ENCODE measurements at regions not wholly inside any gene's neighbourhood (a gene's known extent, or its start where the extent isn't known, plus 50 kb on each side); places are given as distances from the start of the nearest gene placed in this dataset.
"Not testable (repeated sequence)": the region's sequence is repeated elsewhere in the genome, so short reads cannot be mapped to it uniquely, and the experiment has no call there.

DNA sequence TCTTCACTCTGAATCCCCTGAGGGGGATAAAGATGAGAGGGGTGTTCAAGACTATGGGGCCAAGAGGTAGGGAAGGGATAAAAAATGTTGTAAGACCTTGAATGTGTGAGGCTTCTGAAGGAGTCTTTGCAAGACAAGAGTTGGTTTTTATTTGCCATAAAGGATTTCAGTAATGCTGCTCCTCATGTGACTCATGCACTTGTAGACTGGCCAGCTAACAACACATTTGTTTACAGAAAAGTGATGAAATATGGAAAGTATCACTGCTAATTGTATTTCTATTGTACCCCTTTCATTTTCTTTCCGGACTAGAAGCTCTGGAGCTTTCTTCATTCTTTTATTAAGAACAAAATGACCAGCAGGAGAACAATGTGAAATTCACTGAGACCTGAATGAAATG lies 782.1 kb downstream of the EPHA4 start:
- DNase-seq (ENCODE audit: insufficient read length, low spot score) (no peak), FAIRE-seq (no peak)
- TF ChIP-seq TAF1 (IDR thresholded peaks at IDR 0.05; ENCODE audit: low read depth, low read length) = no peak
- no peak for TF ChIP-seq POLR2AphosphoS5 (IDR thresholded peaks at IDR 0.05; ENCODE audit: low read depth, low read length)
- no peak for TF ChIP-seq PAX5 (IDR thresholded peaks at IDR 0.05; ENCODE audit: insufficient read depth, low read length, severe bottlenecking)
- no peak for TF ChIP-seq SPI1 (IDR thresholded peaks at IDR 0.05; ENCODE audit: low read depth, low read length)
- no peak for TF ChIP-seq POLR2A (IDR thresholded peaks at IDR 0.05; ENCODE audit: low read depth, low read length)
- TF ChIP-seq POU2F2 (IDR thresholded peaks at IDR 0.05; ENCODE audit: low read depth, low read length) = no peak

DNA sequence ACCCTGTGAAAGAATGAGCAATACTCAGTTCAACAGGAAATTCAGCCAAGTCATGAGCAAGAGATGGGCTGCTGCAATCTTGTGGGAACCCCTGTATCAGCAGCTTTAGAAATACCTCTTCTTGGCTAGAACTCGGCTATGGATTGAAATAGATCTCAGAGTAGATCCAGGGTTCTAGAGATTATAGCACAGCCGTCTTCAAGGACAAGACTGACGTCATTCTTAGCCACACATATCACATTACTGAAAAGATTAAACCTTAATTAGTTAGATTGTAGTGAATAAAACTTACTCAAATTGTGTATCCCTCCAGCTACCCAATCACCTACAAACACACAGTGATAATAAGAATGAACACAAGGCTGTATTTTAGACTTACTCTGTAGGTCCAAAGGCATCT lies 776.4 kb downstream of the EPHA4 start:
- FAIRE-seq = no peak
- DNase-seq (ENCODE audit: insufficient read length, low spot score) = no peak
- TF ChIP-seq TAF1 (IDR thresholded peaks at IDR 0.05; ENCODE audit: low read depth, low read length) (no peak), POLR2A (IDR thresholded peaks at IDR 0.05; ENCODE audit: low read depth, low read length) (no peak), SPI1 (IDR thresholded peaks at IDR 0.05; ENCODE audit: low read depth, low read length) (no peak), PAX5 (IDR thresholded peaks at IDR 0.05; ENCODE audit: insufficient read depth, low read length, severe bottlenecking) (no peak)

DNA sequence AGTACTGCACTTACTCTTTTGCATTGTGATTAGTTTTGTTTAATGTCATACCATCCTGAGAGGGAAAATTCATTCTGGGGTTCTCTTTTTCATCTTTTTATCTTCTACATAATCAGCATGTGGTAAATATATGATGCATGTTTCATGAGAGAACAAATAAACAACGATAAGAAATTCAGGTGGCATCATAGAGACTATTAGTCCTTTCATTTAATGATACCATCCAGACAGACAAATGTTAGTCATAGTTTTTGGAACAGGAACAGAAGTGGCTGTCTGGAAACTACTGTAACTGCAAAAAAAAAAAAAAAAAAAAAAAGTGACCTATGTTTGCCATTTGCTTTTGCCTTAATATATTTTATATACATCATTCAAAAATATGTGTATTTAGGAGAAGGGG lies 761.0 kb downstream of the EPHA4 start:
- no peak for FAIRE-seq
- no peak for TF ChIP-seq SPI1 (IDR thresholded peaks at IDR 0.05; ENCODE audit: low read depth, low read length)
- TF ChIP-seq TAF1 (IDR thresholded peaks at IDR 0.05; ENCODE audit: low read depth, low read length) = no peak
- TF ChIP-seq PAX5 (IDR thresholded peaks at IDR 0.05; ENCODE audit: insufficient read depth, low read length, severe bottlenecking) = no peak
- no peak for TF ChIP-seq POLR2A (IDR thresholded peaks at IDR 0.05; ENCODE audit: low read depth, low read length)
- no peak for TF ChIP-seq POLR2AphosphoS5 (IDR thresholded peaks at IDR 0.05; ENCODE audit: low read depth, low read length)
- no peak for TF ChIP-seq POU2F2 (IDR thresholded peaks at IDR 0.05; ENCODE audit: low read depth, low read length)
- no peak for DNase-seq (ENCODE audit: insufficient read length, low spot score)

DNA sequence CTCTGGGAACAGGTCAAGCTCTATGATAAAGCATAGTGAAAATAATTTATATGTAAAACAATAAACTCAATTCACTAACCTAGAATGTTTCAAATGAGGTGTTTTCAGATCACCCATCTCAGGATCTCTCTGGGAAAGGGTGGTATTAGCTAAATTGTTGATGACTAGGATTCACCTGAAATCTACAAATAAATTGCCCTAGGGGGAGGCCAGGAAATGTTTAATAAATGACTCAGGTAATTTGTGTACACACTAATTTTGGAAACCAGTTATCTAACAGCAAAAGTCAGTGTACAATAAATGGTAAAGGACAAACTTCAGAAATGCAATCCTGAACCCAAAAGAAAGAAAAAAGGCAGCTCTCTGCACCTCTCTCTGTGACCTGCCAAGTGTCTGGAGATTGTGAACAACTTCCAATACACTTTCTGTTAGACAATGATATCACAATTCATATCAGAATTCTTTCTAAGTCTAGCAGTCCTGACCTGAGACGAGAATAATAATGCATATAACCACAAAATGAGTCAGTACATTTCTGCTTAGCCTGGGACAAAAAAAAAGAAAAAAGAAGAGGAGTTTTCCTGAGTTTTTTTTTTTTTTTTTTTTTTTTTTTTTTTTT lies 760.0 kb downstream of the EPHA4 start:
- TF ChIP-seq SPI1 (IDR thresholded peaks at IDR 0.05; ENCODE audit: low read depth, low read length) (no peak), POU2F2 (IDR thresholded peaks at IDR 0.05; ENCODE audit: low read depth, low read length) (no peak), POLR2AphosphoS5 (IDR thresholded peaks at IDR 0.05; ENCODE audit: low read depth, low read length) (no peak), TAF1 (IDR thresholded peaks at IDR 0.05; ENCODE audit: low read depth, low read length) (no peak), PAX5 (IDR thresholded peaks at IDR 0.05; ENCODE audit: insufficient read depth, low read length, severe bottlenecking) (no peak), POLR2A (IDR thresholded peaks at IDR 0.05; ENCODE audit: low read depth, low read length) (no peak)
- FAIRE-seq (no peak), DNase-seq (ENCODE audit: insufficient read length, low spot score) (no peak)

DNA sequence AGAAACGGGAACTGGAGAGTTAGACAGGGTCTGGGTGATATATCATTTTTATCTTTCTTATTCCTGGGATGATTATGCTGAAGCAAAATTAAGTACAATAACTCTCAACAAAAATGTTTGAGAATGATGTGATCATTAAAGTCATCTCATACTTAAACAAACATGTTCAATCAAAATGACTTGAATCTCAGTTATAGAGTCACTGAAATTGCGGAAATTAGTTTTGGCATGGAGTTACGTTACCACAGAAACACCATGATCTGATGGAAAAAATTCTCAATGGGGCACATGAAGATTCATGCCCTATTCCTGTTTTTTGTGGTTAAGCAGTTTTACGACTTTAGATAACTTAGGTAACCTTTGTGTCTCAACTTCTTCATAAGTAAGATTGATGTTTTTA lies 757.7 kb downstream of the EPHA4 start:
- no peak for FAIRE-seq
- no peak for TF ChIP-seq POLR2A (IDR thresholded peaks at IDR 0.05; ENCODE audit: low read depth, low read length)
- no peak for TF ChIP-seq SPI1 (IDR thresholded peaks at IDR 0.05; ENCODE audit: low read depth, low read length)
- TF ChIP-seq POLR2AphosphoS5 (IDR thresholded peaks at IDR 0.05; ENCODE audit: low read depth, low read length) = no peak
- no peak for TF ChIP-seq POU2F2 (IDR thresholded peaks at IDR 0.05; ENCODE audit: low read depth, low read length)
- TF ChIP-seq TAF1 (IDR thresholded peaks at IDR 0.05; ENCODE audit: low read depth, low read length) = no peak
- no peak for TF ChIP-seq PAX5 (IDR thresholded peaks at IDR 0.05; ENCODE audit: insufficient read depth, low read length, severe bottlenecking)
- no peak for DNase-seq (ENCODE audit: insufficient read length, low spot score)

DNA sequence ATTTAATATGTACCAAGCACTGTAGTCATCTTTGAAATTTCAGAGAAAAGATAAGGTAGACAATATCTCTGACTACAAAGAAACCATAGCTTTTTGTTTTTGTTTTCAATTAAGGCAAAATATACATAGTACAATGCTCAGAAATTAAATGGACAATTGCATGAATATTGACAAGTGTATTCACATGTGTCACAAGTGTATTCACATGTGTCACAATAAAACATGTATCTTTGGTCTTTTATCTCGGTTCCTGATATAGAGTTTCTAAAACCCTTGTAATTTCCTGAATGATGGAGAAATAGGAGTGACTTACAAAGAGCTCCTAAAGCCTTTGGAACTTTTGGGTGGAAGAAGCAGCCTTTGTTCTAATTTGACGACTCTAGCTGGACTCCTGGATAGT lies 756.4 kb downstream of the EPHA4 start:
- FAIRE-seq (no peak), DNase-seq (ENCODE audit: insufficient read length, low spot score) (no peak)
- TF ChIP-seq TAF1 (IDR thresholded peaks at IDR 0.05; ENCODE audit: low read depth, low read length) = no peak
- TF ChIP-seq POLR2AphosphoS5 (IDR thresholded peaks at IDR 0.05; ENCODE audit: low read depth, low read length) = no peak
- TF ChIP-seq POLR2A (IDR thresholded peaks at IDR 0.05; ENCODE audit: low read depth, low read length) = no peak
- no peak for TF ChIP-seq SPI1 (IDR thresholded peaks at IDR 0.05; ENCODE audit: low read depth, low read length)
- no peak for TF ChIP-seq POU2F2 (IDR thresholded peaks at IDR 0.05; ENCODE audit: low read depth, low read length)
- no peak for TF ChIP-seq PAX5 (IDR thresholded peaks at IDR 0.05; ENCODE audit: insufficient read depth, low read length, severe bottlenecking)

DNA sequence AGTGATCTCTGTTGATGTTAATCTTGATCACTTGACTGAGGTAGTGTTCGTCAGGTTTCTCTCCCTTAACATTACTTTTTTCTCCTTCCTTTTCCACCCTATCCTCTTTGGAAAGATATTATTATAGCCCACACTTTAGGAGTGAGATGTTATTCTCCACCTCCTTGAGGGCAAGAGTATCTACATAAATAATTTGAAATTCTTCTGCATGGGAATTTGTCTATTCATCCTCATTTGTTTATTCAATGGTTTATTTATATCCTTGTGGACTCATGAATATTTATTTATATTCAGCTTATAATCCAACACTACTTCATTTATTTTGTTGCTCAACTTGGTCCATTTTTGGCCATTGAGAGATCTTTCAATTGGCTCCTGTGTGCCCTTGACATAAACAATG lies 750.4 kb downstream of the EPHA4 start:
- FAIRE-seq = no peak
- DNase-seq (ENCODE audit: insufficient read length, low spot score) = no peak
- no peak for TF ChIP-seq POLR2A (IDR thresholded peaks at IDR 0.05; ENCODE audit: low read depth, low read length)
- TF ChIP-seq TAF1 (IDR thresholded peaks at IDR 0.05; ENCODE audit: low read depth, low read length) = no peak
- TF ChIP-seq PAX5 (IDR thresholded peaks at IDR 0.05; ENCODE audit: insufficient read depth, low read length, severe bottlenecking) = no peak
- no peak for TF ChIP-seq POU2F2 (IDR thresholded peaks at IDR 0.05; ENCODE audit: low read depth, low read length)
- TF ChIP-seq POLR2AphosphoS5 (IDR thresholded peaks at IDR 0.05; ENCODE audit: low read depth, low read length) = no peak
- no peak for TF ChIP-seq SPI1 (IDR thresholded peaks at IDR 0.05; ENCODE audit: low read depth, low read length)

DNA sequence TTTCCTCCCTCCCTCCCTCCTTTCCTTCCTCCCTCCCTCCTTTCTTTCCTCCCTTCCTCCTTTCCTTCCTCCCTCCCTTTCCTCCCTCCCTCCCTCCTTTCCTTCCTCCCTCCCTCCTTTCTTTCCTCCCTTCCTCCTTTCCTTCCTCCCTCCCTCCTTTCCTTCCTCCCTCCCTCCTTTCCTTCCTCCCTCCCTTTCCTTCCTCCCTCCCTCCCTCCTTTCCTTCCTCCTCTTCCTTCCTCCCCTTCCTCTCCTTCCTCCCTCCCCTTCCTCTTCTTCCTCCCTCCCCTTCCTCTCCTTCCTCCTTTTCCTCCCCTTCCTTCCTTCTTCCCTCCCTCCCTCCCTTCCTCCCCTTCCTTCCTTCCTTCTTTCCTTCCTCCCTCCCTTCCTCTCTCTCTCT lies 748.5 kb downstream of the EPHA4 start:
- FAIRE-seq; DNase-seq (ENCODE audit: insufficient read length, low spot score): not testable (repeated sequence)

DNA sequence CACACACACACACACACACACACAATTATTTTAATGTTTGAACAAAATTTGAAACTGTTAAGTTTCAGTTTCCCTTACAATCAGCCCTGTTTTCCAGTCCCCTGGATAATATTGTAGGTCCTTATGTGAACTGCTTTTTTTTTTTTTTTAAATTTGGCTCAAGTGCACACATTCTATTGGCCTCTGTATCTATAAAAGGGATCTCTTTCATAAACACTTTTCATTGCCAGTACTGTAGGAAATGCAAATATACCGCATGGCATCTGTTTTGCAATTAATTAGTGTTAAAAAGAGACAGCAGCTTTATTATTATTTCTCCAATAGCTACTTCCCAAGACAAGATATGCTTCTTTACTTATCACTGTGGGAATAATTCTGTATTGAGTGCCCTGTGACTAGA lies 738.7 kb downstream of the EPHA4 start:
- FAIRE-seq = no peak
- no peak for DNase-seq (ENCODE audit: insufficient read length, low spot score)
- TF ChIP-seq TAF1 (IDR thresholded peaks at IDR 0.05; ENCODE audit: low read depth, low read length) (no peak), SPI1 (IDR thresholded peaks at IDR 0.05; ENCODE audit: low read depth, low read length) (no peak), POLR2A (IDR thresholded peaks at IDR 0.05; ENCODE audit: low read depth, low read length) (no peak), PAX5 (IDR thresholded peaks at IDR 0.05; ENCODE audit: insufficient read depth, low read length, severe bottlenecking) (no peak), POLR2AphosphoS5 (IDR thresholded peaks at IDR 0.05; ENCODE audit: low read depth, low read length) (no peak), POU2F2 (IDR thresholded peaks at IDR 0.05; ENCODE audit: low read depth, low read length) (no peak)

DNA sequence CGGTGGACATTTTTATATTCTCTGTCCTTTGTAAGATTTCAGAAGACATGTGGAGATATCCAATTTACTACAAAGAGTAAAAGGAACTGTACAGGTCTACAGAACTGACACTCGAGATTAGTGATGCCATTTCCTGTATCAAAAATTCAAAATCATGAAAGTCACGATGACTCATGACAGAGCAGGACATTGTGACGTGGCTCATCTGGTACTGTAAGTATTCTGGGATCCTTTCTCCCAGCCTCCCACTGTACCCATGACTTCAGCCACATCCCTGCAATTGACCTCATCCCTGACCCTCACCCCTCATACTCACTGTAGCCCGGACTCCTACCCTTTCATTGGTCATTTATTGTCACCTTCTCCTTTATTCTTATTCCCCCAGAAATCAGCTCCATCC lies 736.5 kb downstream of the EPHA4 start:
- FAIRE-seq = no peak
- TF ChIP-seq POLR2AphosphoS5 (IDR thresholded peaks at IDR 0.05; ENCODE audit: low read depth, low read length) (no peak), POU2F2 (IDR thresholded peaks at IDR 0.05; ENCODE audit: low read depth, low read length) (no peak), POLR2A (IDR thresholded peaks at IDR 0.05; ENCODE audit: low read depth, low read length) (no peak), PAX5 (IDR thresholded peaks at IDR 0.05; ENCODE audit: insufficient read depth, low read length, severe bottlenecking) (no peak), TAF1 (IDR thresholded peaks at IDR 0.05; ENCODE audit: low read depth, low read length) (no peak), SPI1 (IDR thresholded peaks at IDR 0.05; ENCODE audit: low read depth, low read length) (no peak)
- no peak for DNase-seq (ENCODE audit: insufficient read length, low spot score)
